Prostate gland (tissue), 2 donors: ENCODE measurements at regions not wholly inside any gene's neighbourhood (a gene's known extent, or its start where the extent isn't known, plus 50 kb on each side); places are given as distances from the start of the nearest gene placed in this dataset.

ENCODE experiments used
- CTCF ChIP-seq, 4 experiments: fragments of 200-600 bp in 2 of 4; fragments of 450-650 bp in 2 of 4; sonication (generic) in 2 of 4; IDR thresholded peaks; 1 replicate in 3 of 4; 2 replicates in 1 of 4; pipeline ENCODE4 v1.5.1; 2016 to 2019; ENCODE audit warnings: antibody characterized with exemption in 4 of 4, mild to moderate bottlenecking in 2 of 4, moderate library complexity in 2 of 4
- POLR2A ChIP-seq: fragments of 450-650 bp; IDR thresholded peaks from one replicate; pipeline ENCODE4 v1.6.1; 2016; ENCODE audit warnings: antibody characterized with exemption, mild to moderate bottlenecking

GRCh38 chr16:86757704-86758040 is 179.3 kb downstream of the FOXL1 start:
- TF ChIP-seq CTCF (IDR thresholded peaks at IDR 0.05) (no peak), POLR2A (no peak)
